Stimulated activated naive B cell treated with anti-CD40 and anti-IgM and Interleukin-4, amounts not matched to agents 10 μg/mL and 1 μg/mL and 100 μg/mL, for 72 hours (primary cell): ENCODE measurements at regions not wholly inside any gene's neighbourhood (a gene's known extent, or its start where the extent isn't known, plus 50 kb on each side); places are given as distances from the start of the nearest gene placed in this dataset.
"Not testable (repeated sequence)": the region's sequence is repeated elsewhere in the genome, so short reads cannot be mapped to it uniquely, and the experiment has no call there.

Source experiments
- ATAC-seq, 2 donors: fragments of 150-1000 bp; cut with Tn5 transposase; replicated peaks; 2 replicates each; pipeline ENCODE4 v1.10.0; 2021; ENCODE audit warnings: moderate library complexity in 1 of 2
- DNase-seq: peaks from one replicate; pipeline ENCODE4 v3.0.0; 2021
- H3K27ac Mint-ChIP-seq: one replicate; pipeline ENCODE4 v1.8.0; 2022; ENCODE audit warnings: mild to moderate bottlenecking, mixed read lengths
- H3K27me3 Mint-ChIP-seq, 2 donors: one replicate each; pipeline ENCODE4 v1.8.0; 2022; ENCODE audit warnings: mixed read lengths in 2 of 2
- H3K36me3 Mint-ChIP-seq, 2 donors: one replicate each; pipeline ENCODE4 v1.8.0; 2022; ENCODE audit warnings: mixed read lengths in 2 of 2, mild to moderate bottlenecking in 1 of 2
- H3K4me1 Mint-ChIP-seq, 2 donors: one replicate each; pipeline ENCODE4 v1.8.0; 2022; ENCODE audit warnings: mixed read lengths in 2 of 2, mild to moderate bottlenecking in 1 of 2
- H3K4me3 Mint-ChIP-seq, 2 donors: one replicate each; pipeline ENCODE4 v1.8.0; 2022; ENCODE audit warnings: mild to moderate bottlenecking in 2 of 2, mixed read lengths in 2 of 2, moderate library complexity in 1 of 2
- H3K9me3 Mint-ChIP-seq, 2 donors: one replicate each; pipeline ENCODE4 v1.8.0; 2022; ENCODE audit warnings: mixed read lengths in 2 of 2, mild to moderate bottlenecking in 1 of 2

DNA sequence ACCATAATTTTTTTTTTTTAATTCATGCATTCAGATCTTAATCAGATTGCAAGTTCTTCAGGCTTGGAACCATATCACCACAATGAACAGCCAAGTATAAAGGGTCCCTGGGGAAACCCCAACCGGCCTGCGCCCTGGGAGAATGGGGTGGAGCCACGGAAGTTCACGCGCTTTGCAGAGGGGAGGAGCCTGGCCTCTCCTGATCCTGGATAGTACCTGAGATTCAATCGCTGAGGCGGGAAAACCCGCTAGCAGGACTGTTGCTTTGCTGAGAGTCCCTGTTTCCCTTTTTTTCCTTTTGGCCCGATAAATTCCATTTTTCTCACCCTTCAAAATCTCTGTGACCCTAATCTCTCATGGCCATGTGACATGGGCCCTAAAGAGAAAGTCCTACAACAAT, 385.1 kb downstream of the IRS2 start:
- DNase-seq (no peak), ATAC-seq (no peak)
- H3K36me3 Mint-ChIP-seq: no peaks in the 10 kb centered on the region
- H3K27me3 Mint-ChIP-seq: no peaks in the 10 kb centered on the region
- H3K4me1 Mint-ChIP-seq: no peaks in the 10 kb centered on the region
- H3K9me3 Mint-ChIP-seq: peaks cover 0 to 4% of the 10 kb centered on the region in 2 donors
- H3K4me3 Mint-ChIP-seq: no peak overlapping the region
- no peak overlapping the region for H3K27ac Mint-ChIP-seq

- Mint-ChIP-seq H3K4me1 (no peaks in the 10 kb centered on the region), H3K4me3 (no peak overlapping the region), H3K27me3 (no peaks in the 10 kb centered on the region), H3K36me3 (no peaks in the 10 kb centered on the region), H3K9me3 (peaks cover 0 to 4% of the 10 kb centered on the region in 2 donors), H3K27ac (no peak overlapping the region)
- ATAC-seq (no peak), DNase-seq (no peak)
Measured at GRCh38 chr13:109400624-109401257, 385.6 kb downstream of the IRS2 start.

GRCh38 chr13:109400209-109400608, 386.2 kb downstream of the IRS2 start:
- DNase-seq: no peak
- H3K27me3 Mint-ChIP-seq: no peaks in the 10 kb centered on the region
- no peak overlapping the region for H3K27ac Mint-ChIP-seq
- H3K9me3 Mint-ChIP-seq: peaks cover 0 to 2% of the 10 kb centered on the region in 2 donors
- H3K36me3 Mint-ChIP-seq: no peaks in the 10 kb centered on the region
- no peaks in the 10 kb centered on the region for H3K4me1 Mint-ChIP-seq
- no peak for ATAC-seq
- no peak overlapping the region for H3K4me3 Mint-ChIP-seq

DNA sequence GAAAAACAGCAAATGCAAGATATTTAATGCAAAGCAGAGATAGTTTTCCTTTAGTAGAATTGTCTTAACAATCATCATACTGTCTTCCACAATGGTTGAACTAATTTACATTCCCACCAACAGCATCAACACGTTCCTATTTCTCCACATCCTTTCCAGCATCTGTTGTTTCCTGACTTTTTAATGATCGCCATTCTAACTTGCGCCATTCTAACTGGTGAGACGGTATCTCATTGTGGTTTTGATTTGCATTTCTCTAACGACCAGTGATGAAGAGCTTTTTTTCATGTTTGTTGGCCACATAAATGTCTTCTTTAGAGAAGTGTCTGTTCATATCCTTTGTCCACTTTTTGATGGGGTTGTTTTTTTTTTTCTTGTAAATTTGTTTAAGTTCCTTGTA, 388.3 kb downstream of the IRS2 start:
- ATAC-seq, H3K4me1 Mint-ChIP-seq, H3K36me3 Mint-ChIP-seq, DNase-seq, H3K27ac Mint-ChIP-seq, H3K9me3 Mint-ChIP-seq, H3K27me3 Mint-ChIP-seq, H3K4me3 Mint-ChIP-seq: not testable (repeated sequence)

DNA sequence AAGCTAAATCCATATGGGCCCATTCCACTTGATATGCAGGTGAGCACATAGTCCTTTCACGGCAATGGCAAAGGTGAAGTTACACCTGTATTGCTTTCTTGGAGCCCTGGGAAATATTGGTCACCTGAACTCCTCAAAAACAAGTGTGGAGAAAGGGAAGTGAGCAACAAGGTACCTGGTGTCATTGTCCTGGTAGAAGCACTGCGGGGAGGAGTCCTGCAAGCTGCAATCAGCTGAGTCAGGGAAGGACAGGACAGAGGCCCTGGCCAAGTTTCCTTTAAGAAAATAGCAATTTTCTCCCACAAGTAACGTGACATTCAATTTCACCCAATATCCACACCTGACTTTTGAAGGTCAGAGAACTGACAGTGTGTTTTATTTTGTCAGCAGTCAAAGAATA, 389.1 kb downstream of the IRS2 start:
- Mint-ChIP-seq H3K4me3 (no peak overlapping the region), H3K27me3 (no peaks in the 10 kb centered on the region), H3K27ac (no peak overlapping the region), H3K4me1 (no peaks in the 10 kb centered on the region), H3K36me3 (no peaks in the 10 kb centered on the region), H3K9me3 (no peaks in the 10 kb centered on the region)
- no peak for DNase-seq
- no peak for ATAC-seq

DNA sequence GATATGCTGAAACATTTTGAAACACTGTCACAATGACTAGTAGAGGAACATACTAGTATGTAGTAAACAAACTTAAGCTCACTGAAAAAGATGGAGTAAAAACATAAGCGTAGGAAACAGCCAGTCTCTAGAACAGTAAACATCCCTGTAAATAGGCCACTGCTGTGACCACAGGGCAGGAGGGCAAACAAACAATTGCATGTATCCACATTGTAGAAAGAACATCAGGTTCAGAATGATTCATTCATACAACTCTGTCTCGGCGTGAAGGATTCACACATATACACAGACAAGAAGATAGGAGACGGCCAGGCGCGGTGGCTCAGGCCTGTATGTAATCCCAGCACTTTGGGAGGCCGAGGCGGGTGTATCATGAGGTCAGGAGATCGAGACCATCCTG, 390.1 kb downstream of the IRS2 start:
- ATAC-seq (no peak), DNase-seq (no peak)
- Mint-ChIP-seq H3K4me3 (no peak overlapping the region), H3K4me1 (no peaks in the 10 kb centered on the region), H3K36me3 (no peaks in the 10 kb centered on the region), H3K9me3 (no peaks in the 10 kb centered on the region), H3K27ac (no peak overlapping the region), H3K27me3 (no peaks in the 10 kb centered on the region)

- no peaks in the 10 kb centered on the region for H3K9me3 Mint-ChIP-seq
- DNase-seq (no peak), ATAC-seq (no peak)
- H3K4me3 Mint-ChIP-seq: no peak overlapping the region
- no peaks in the 10 kb centered on the region for H3K36me3 Mint-ChIP-seq
- no peaks in the 10 kb centered on the region for H3K4me1 Mint-ChIP-seq
- no peaks in the 10 kb centered on the region for H3K27me3 Mint-ChIP-seq
- no peak overlapping the region for H3K27ac Mint-ChIP-seq
Measured at GRCh38 chr13:109395014-109395413, 391.4 kb downstream of the IRS2 start.

DNA sequence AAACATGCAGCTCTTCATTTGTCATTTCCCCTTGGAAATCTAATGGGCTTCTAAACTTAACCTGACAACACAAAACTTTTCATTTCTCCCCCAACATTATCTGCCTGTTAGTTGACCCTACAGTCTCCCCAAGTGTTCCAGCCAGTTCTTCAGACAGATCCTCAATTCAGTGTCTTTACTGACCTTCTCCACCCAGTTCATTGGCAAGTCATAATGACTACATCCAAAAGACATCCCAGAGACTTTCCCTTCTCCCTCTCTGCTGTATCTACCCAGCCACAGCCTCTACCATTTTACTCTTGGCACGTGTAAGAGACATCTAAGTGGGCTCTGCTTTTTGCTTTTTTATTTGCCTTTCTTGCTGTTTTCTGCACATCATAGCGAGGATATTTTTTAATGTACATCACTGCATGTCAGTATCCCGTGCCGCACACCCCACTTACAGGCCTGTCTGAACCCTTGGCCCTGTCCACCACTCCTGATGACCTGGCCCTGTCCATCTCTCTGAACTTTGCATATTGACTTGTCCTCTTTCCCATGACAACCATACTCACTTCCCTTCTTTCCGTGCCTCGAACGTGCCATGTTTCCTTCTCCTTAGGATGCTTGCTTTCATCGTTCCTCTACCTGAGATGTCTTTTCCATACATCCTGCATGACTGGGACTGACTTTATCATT, 391.9 kb downstream of the IRS2 start:
- H3K4me3 Mint-ChIP-seq: no peak overlapping the region
- H3K36me3 Mint-ChIP-seq: no peaks in the 10 kb centered on the region
- H3K27me3 Mint-ChIP-seq: no peaks in the 10 kb centered on the region
- H3K27ac Mint-ChIP-seq: no peak overlapping the region
- DNase-seq (no peak), ATAC-seq (no peak)
- H3K9me3 Mint-ChIP-seq: no peaks in the 10 kb centered on the region
- H3K4me1 Mint-ChIP-seq: no peaks in the 10 kb centered on the region

DNA sequence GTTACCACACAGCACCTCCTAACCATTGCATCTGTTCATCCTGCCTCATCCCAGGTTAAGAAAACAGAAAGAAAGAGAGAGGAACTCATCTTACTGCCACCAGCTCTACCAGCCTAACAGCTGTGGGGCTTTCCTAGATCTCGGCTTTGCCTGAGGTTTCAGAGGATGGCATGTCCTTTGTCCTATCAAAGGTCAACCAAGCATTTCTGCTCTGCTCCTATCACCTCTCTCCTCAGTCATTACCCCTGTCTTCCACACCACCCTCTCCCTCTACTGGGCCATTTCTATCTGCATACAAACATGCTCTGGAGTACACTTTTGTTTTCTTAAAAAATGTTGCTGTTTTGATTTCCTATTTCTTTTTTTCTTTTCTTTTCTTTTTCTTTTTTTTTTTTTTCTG, 393.3 kb downstream of the IRS2 start:
- Mint-ChIP-seq H3K27me3 (no peaks in the 10 kb centered on the region), H3K36me3 (no peaks in the 10 kb centered on the region), H3K27ac (no peak overlapping the region), H3K4me3 (no peak overlapping the region), H3K9me3 (no peaks in the 10 kb centered on the region), H3K4me1 (no peaks in the 10 kb centered on the region)
- ATAC-seq: no peak
- no peak for DNase-seq

DNA sequence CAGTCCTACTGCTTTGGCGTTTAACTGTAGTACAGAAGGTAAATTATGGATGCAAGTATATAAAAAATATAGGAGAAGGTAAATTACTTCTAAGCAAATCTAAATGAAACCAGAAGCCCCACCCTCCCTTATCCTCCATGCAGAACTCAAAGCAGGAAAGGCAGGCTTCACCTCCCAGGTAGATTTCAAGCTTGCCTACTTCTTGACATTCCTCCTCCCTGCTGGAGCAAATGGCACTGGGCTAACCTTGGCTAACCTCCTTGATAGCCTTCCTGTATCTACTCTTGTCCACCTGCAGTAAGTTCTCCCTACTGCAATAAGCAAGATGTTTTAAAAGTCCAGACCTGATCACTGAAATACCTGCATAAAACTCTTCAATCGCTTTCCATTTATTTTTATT, 396.0 kb downstream of the IRS2 start:
- no peak for ATAC-seq
- DNase-seq: no peak
- no peaks in the 10 kb centered on the region for H3K9me3 Mint-ChIP-seq
- H3K4me3 Mint-ChIP-seq: no peak overlapping the region
- H3K36me3 Mint-ChIP-seq: no peaks in the 10 kb centered on the region
- no peak overlapping the region for H3K27ac Mint-ChIP-seq
- no peaks in the 10 kb centered on the region for H3K4me1 Mint-ChIP-seq
- no peaks in the 10 kb centered on the region for H3K27me3 Mint-ChIP-seq

GRCh38 chr13:109389892-109390345, 396.5 kb downstream of the IRS2 start:
- ATAC-seq (no peak), DNase-seq (no peak)
- Mint-ChIP-seq H3K27me3 (no peaks in the 10 kb centered on the region), H3K9me3 (no peaks in the 10 kb centered on the region), H3K36me3 (no peaks in the 10 kb centered on the region), H3K27ac (no peak overlapping the region), H3K4me3 (no peak overlapping the region), H3K4me1 (no peaks in the 10 kb centered on the region)

DNA sequence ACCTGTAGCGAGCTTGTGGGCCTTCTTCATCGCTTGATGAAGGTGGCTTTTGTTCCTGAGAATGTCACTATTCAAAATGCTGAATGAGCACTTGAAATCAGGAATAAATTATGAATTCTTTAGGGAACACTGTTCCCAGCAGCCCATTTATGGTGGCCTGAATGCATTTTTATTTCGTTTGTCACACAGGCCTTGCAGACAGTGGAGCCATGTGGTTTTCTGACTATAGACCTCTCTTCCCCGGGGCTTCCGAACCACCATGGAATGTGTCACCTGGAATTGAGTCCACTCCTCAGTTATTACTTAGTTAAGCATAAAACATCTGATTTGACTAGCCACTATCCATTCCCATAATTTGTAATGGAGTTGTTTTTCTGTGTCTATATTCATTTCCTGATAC, 396.9 kb downstream of the IRS2 start:
- no peak overlapping the region for H3K4me3 Mint-ChIP-seq
- ATAC-seq (no peak), DNase-seq (no peak)
- H3K27me3 Mint-ChIP-seq: no peaks in the 10 kb centered on the region
- H3K27ac Mint-ChIP-seq: no peak overlapping the region
- H3K36me3 Mint-ChIP-seq: no peaks in the 10 kb centered on the region
- H3K4me1 Mint-ChIP-seq: no peaks in the 10 kb centered on the region
- H3K9me3 Mint-ChIP-seq: no peaks in the 10 kb centered on the region

DNA sequence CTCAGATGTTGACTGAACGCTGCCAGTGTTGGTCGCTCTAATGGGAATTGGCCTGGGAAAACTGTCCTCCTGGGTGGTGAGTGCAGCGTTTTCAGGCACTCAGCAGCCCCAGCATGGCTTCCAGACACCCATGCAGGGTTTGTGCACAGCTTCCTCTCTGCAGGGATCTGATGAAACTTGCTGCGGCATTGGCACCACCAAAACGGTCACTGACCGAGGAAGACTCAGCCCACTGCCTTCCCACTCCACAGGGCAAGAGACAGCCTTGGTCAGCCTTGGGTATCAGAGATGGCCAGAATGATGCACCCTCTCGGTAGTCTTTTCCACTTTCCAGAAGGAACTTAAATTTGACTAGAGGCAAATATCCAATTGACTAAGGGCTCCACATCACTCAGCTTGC, 398.9 kb downstream of the IRS2 start:
- DNase-seq (no peak), ATAC-seq (no peak)
- Mint-ChIP-seq H3K4me1 (no peaks in the 10 kb centered on the region), H3K4me3 (no peak overlapping the region), H3K36me3 (no peaks in the 10 kb centered on the region), H3K27me3 (peaks cover 0 to 5% of the 10 kb centered on the region in 2 donors), H3K27ac (no peak overlapping the region), H3K9me3 (peaks cover 0 to 4% of the 10 kb centered on the region in 2 donors)

DNA sequence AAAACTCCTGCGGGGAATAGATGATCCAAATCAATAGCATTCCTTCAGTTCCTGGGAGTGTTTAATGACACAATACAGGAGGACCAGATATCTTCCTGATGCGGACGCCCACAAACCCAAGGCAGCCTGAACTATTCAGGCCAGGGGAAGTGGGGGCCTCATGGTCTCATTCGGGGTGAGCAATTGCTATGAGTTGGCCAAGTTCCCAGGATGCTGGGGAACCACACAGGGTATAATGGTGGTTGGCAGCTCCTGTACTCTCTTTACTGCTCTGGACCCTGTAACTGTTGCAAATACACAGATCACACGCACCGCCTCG, 401.2 kb downstream of the IRS2 start:
- H3K4me3 Mint-ChIP-seq: no peak overlapping the region
- no peaks in the 10 kb centered on the region for H3K4me1 Mint-ChIP-seq
- DNase-seq: no peak
- H3K36me3 Mint-ChIP-seq: no peaks in the 10 kb centered on the region
- no peak overlapping the region for H3K27ac Mint-ChIP-seq
- no peak for ATAC-seq
- H3K9me3 Mint-ChIP-seq: peaks cover 0 to 4% of the 10 kb centered on the region in 2 donors
- peaks cover 0 to 5% of the 10 kb centered on the region in 2 donors for H3K27me3 Mint-ChIP-seq

DNA sequence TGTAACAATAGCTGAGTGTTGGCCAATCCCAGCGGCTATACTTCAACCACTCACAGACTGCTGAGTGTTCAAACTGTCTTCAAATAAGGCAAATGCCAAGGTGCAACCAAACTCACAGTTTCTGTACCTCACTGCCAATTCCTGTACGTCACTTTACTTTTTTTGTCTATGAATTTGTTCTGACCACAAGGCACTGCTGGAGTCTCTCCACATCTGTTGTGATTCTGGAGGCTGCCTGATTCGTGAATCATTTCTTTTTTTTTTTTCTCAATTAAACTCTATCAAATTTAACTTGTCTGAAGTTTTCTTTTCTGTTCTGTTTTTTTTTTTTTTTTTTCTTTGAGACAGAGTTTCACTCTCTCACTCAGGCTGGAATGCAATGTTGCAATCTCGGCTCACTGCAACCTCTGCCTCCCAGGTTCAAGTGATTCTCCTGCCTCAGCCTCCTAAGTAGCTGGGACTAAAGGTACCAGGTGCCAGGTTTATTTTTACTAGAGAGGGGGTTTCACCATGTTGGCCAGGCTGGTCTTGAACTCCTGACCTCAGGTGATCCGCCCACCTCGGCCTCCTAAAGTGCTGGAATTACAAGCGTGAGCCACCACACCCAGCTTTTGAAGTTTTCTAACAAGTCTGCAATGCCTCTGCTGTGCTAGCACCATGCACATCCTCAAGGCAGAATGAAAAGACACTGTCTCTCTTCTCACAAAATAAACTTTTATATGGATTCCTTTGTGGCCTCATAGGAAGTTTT, 401.7 kb downstream of the IRS2 start:
- Mint-ChIP-seq H3K27ac (no peak overlapping the region), H3K4me1 (no peaks in the 10 kb centered on the region), H3K27me3 (peaks cover 0 to 5% of the 10 kb centered on the region in 2 donors), H3K4me3 (no peak overlapping the region), H3K36me3 (no peaks in the 10 kb centered on the region), H3K9me3 (peaks cover 0 to 4% of the 10 kb centered on the region in 2 donors)
- ATAC-seq (no peak), DNase-seq (no peak)
